Astrocyte of the spinal cord (primary cell): ENCODE measurements at regions not wholly inside any gene's neighbourhood (a gene's known extent, or its start where the extent isn't known, plus 50 kb on each side); places are given as distances from the start of the nearest gene placed in this dataset.
"Not testable (repeated sequence)": the region's sequence is repeated elsewhere in the genome, so short reads cannot be mapped to it uniquely, and the experiment has no call there.

Source experiments
- DNase-seq: peaks from one replicate; pipeline ENCODE4 v3.0.0; 2011; ENCODE audit warnings: low read depth, low spot score
- H3K4me3 ChIP-seq: 2 replicates; pipeline ENCODE4 v1.5.1; 2011; ENCODE audit warnings: low read depth, mild to moderate bottlenecking, low read length, moderate library complexity
- in situ Hi-C: cut with HindIII; loops from 2 replicates; pipeline ENCODE4 v1.10.0; 2017; ENCODE audit warnings: low sequenced_read_pairs

DNA sequence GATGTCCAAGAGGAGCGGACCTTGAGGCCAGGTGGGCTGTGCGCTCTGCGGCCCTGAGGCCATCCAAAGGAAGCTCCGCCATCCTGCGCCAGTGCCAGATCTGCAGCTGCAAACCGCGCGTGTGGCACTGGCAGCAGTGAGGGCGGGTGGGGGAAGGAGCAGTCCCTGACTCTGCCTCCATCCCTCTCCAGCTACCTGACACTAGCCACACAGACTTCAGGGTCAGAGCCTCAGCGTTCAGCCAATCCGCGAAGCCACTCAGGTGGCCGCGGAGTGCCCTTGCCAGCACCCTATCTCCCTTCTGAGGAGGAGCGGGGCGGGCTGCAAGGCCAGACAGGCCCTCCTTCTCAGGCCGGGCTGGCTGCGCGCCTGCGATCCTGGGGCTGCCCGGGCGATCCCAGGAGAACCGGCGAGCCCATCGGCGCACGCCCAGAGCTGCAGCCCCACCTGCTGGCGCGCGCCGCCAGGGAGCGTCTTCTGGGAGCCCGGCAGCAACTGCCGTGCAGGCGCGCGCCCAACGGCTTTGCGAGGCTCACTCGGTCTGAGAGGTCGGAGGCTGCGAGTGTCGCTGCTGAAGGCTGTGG is 867.2 kb downstream of the SPATA31A1 start:
- H3K4me3 ChIP-seq, DNase-seq, in situ Hi-C loops: not testable (repeated sequence)

DNA sequence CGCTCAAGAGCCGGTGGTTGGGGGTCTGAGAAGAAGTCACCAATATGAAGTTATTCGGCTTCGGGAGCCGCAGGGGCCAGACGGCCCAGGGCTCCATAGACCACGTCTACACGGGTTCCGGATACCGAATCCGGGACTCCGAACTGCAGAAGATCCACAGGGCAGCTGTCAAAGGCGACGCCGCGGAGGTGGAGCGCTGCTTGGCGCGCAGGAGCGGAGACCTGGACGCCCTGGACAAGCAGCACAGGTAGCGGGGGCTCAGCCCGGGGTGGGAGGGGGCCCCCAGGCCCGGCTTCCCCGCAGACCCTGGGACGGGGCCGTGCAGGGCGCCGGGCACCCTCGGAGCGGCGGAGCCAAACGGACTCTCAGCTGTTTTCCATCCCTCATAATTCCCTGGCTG is 867.9 kb downstream of the SPATA31A1 start:
- in situ Hi-C loops, DNase-seq: not testable (repeated sequence)
- peak overlapping the region; percentile 23 for H3K4me3 ChIP-seq
